ENCODE measurements at regions not wholly inside any gene's neighbourhood (a gene's known extent, or its start where the extent isn't known, plus 50 kb on each side); places are given as distances from the start of the nearest gene placed in this dataset.

GRCh38 chr10:120984221-120984620 is 133.1 kb downstream of the WDR11 start:
- H3K4me2 ChIP-seq (ENCODE audit: low read length), result no peak overlapping the region
- H3K36me3 ChIP-seq (ENCODE audit: insufficient read depth, low read length), result no peaks in the 10 kb centered on the region
- no peaks in the 10 kb centered on the region for H3K27me3 ChIP-seq (ENCODE audit: insufficient read depth, low read length)
- no peaks in the 10 kb centered on the region for H4K20me1 ChIP-seq (ENCODE audit: insufficient read depth, low read length)
- H3K4me3 ChIP-seq (ENCODE audit: low read depth, low read length, poor library complexity, severe bottlenecking), result no peak overlapping the region
- no peaks in the 10 kb centered on the region for H3K9me3 ChIP-seq (ENCODE audit: low read length)
- H2AFZ ChIP-seq (ENCODE audit: low read length), result no peak overlapping the region
- H3F3A ChIP-seq (ENCODE audit: insufficient read depth, low read length), result no peaks in the 10 kb centered on the region
- H3K4me1 ChIP-seq (ENCODE audit: insufficient read depth, low read length, severe bottlenecking), result no peaks in the 10 kb centered on the region
- no peaks in the 10 kb centered on the region for H3K79me2 ChIP-seq (ENCODE audit: insufficient read depth, low read length)
- H3K9me2 ChIP-seq (ENCODE audit: low read depth, low read length), result no peaks in the 10 kb centered on the region
- H3K27ac ChIP-seq (ENCODE audit: low read depth, low read length, poor library complexity, severe bottlenecking), result no peak overlapping the region
- H3K9ac ChIP-seq (ENCODE audit: low read length), result no peak overlapping the region
- no peak for TF ChIP-seq CTCF (IDR thresholded peaks at IDR 0.05; ENCODE audit: low read length)
- TF ChIP-seq EZH2 (IDR thresholded peaks at IDR 0.05; ENCODE audit: borderline replicate concordance, low read length), result no peak

- H3K9me3 ChIP-seq (ENCODE audit: low read length), result no peaks in the 10 kb centered on the region
- H3K79me2 ChIP-seq (ENCODE audit: insufficient read depth, low read length), result no peaks in the 10 kb centered on the region
- TF ChIP-seq CTCF (IDR thresholded peaks at IDR 0.05; ENCODE audit: low read length) (no peak), EZH2 (IDR thresholded peaks at IDR 0.05; ENCODE audit: borderline replicate concordance, low read length) (no peak)
- H3K4me3 ChIP-seq (ENCODE audit: low read depth, low read length, poor library complexity, severe bottlenecking), result no peak overlapping the region
- H3K9ac ChIP-seq (ENCODE audit: low read length), result no peak overlapping the region
- H3F3A ChIP-seq (ENCODE audit: insufficient read depth, low read length), result no peaks in the 10 kb centered on the region
- no peak overlapping the region for H3K4me2 ChIP-seq (ENCODE audit: low read length)
- H3K4me1 ChIP-seq (ENCODE audit: insufficient read depth, low read length, severe bottlenecking), result no peaks in the 10 kb centered on the region
- H3K27me3 ChIP-seq (ENCODE audit: insufficient read depth, low read length), result no peaks in the 10 kb centered on the region
- H3K27ac ChIP-seq (ENCODE audit: low read depth, low read length, poor library complexity, severe bottlenecking), result no peak overlapping the region
- H3K9me2 ChIP-seq (ENCODE audit: low read depth, low read length), result no peaks in the 10 kb centered on the region
- H2AFZ ChIP-seq (ENCODE audit: low read length), result no peak overlapping the region
- no peaks in the 10 kb centered on the region for H4K20me1 ChIP-seq (ENCODE audit: insufficient read depth, low read length)
- no peaks in the 10 kb centered on the region for H3K36me3 ChIP-seq (ENCODE audit: insufficient read depth, low read length)
Measured at GRCh38 chr10:120987359-120987758, 136.2 kb downstream of the WDR11 start.

GRCh38 chr10:120988751-120989150 is 137.6 kb downstream of the WDR11 start:
- no peak overlapping the region for H3K27ac ChIP-seq (ENCODE audit: low read depth, low read length, poor library complexity, severe bottlenecking)
- H3K79me2 ChIP-seq (ENCODE audit: insufficient read depth, low read length), result no peaks in the 10 kb centered on the region
- no peak for TF ChIP-seq EZH2 (IDR thresholded peaks at IDR 0.05; ENCODE audit: borderline replicate concordance, low read length)
- H3K4me2 ChIP-seq (ENCODE audit: low read length), result no peak overlapping the region
- H3K4me1 ChIP-seq (ENCODE audit: insufficient read depth, low read length, severe bottlenecking), result no peaks in the 10 kb centered on the region
- no peaks in the 10 kb centered on the region for H3K9me2 ChIP-seq (ENCODE audit: low read depth, low read length)
- no peaks in the 10 kb centered on the region for H3K9me3 ChIP-seq (ENCODE audit: low read length)
- no peaks in the 10 kb centered on the region for H3K27me3 ChIP-seq (ENCODE audit: insufficient read depth, low read length)
- no peaks in the 10 kb centered on the region for H3F3A ChIP-seq (ENCODE audit: insufficient read depth, low read length)
- no peak overlapping the region for H3K9ac ChIP-seq (ENCODE audit: low read length)
- H4K20me1 ChIP-seq (ENCODE audit: insufficient read depth, low read length), result no peaks in the 10 kb centered on the region
- H3K36me3 ChIP-seq (ENCODE audit: insufficient read depth, low read length), result no peaks in the 10 kb centered on the region
- no peak overlapping the region for H3K4me3 ChIP-seq (ENCODE audit: low read depth, low read length, poor library complexity, severe bottlenecking)
- H2AFZ ChIP-seq (ENCODE audit: low read length), result no peak overlapping the region

GRCh38 chr10:120989279-120989678 is 138.1 kb downstream of the WDR11 start:
- Histone ChIP-seq H3K36me3 (ENCODE audit: insufficient read depth, low read length) (no peaks in the 10 kb centered on the region), H3K27me3 (ENCODE audit: insufficient read depth, low read length) (no peaks in the 10 kb centered on the region), H3K9me2 (ENCODE audit: low read depth, low read length) (no peaks in the 10 kb centered on the region), H4K20me1 (ENCODE audit: insufficient read depth, low read length) (no peaks in the 10 kb centered on the region), H2AFZ (ENCODE audit: low read length) (no peak overlapping the region), H3F3A (ENCODE audit: insufficient read depth, low read length) (no peaks in the 10 kb centered on the region), H3K9me3 (ENCODE audit: low read length) (no peaks in the 10 kb centered on the region), H3K27ac (ENCODE audit: low read depth, low read length, poor library complexity, severe bottlenecking) (no peak overlapping the region), H3K79me2 (ENCODE audit: insufficient read depth, low read length) (no peaks in the 10 kb centered on the region), H3K9ac (ENCODE audit: low read length) (no peak overlapping the region), H3K4me2 (ENCODE audit: low read length) (no peak overlapping the region), H3K4me1 (ENCODE audit: insufficient read depth, low read length, severe bottlenecking) (no peaks in the 10 kb centered on the region), H3K4me3 (ENCODE audit: low read depth, low read length, poor library complexity, severe bottlenecking) (no peak overlapping the region)
- TF ChIP-seq EZH2 (IDR thresholded peaks at IDR 0.05; ENCODE audit: borderline replicate concordance, low read length) (no peak), CTCF (IDR thresholded peaks at IDR 0.05; ENCODE audit: low read length) (no peak)
